DMS53 treated with DMSO at 0.1 percent for 48 hours (cell line): ENCODE measurements at regions not wholly inside any gene's neighbourhood (a gene's known extent, or its start where the extent isn't known, plus 50 kb on each side); places are given as distances from the start of the nearest gene placed in this dataset.

ENCODE experiments used
- DNase-seq: peaks from one replicate; lab custom pipeline; 2025; ENCODE audit not compliant: unreplicated experiment; lab: John Stamatoyannopoulos, UW

GRCh38 chr12:92089559-92089958 lies 56.1 kb downstream of the BTG1 start:
- no peak for DNase-seq

- DNase-seq: no peak
Observed at GRCh38 chr12:92088805-92089204, 56.8 kb downstream of the BTG1 start.

- no peak for DNase-seq
Observed at GRCh38 chr12:92085736-92086040, 60.0 kb downstream of the BTG1 start.

GRCh38 chr12:92085040-92085735 lies 60.5 kb downstream of the BTG1 start:
- no peak for DNase-seq

GRCh38 chr12:92080911-92081285 lies 64.7 kb downstream of the BTG1 start:
- DNase-seq: no peak

GRCh38 chr12:92079054-92079385 lies 66.6 kb downstream of the BTG1 start:
- DNase-seq: no peak

- DNase-seq: no peak
Observed at GRCh38 chr12:92078167-92079053, 67.2 kb downstream of the BTG1 start.

- DNase-seq: no peak
Observed at GRCh38 chr12:92077530-92077929, 68.1 kb downstream of the BTG1 start.

GRCh38 chr12:92076101-92076500 lies 69.5 kb downstream of the BTG1 start:
- no peak for DNase-seq

GRCh38 chr12:92075425-92075914 lies 70.2 kb downstream of the BTG1 start:
- DNase-seq: no peak

GRCh38 chr12:92074889-92075288 lies 70.8 kb downstream of the BTG1 start:
- DNase-seq: no peak

GRCh38 chr12:92073094-92073493 lies 72.6 kb downstream of the BTG1 start:
- DNase-seq: no peak

GRCh38 chr12:92072112-92072511 lies 73.5 kb downstream of the BTG1 start:
- DNase-seq: no peak

GRCh38 chr12:92070864-92071445 lies 74.7 kb downstream of the BTG1 start:
- DNase-seq: no peak

GRCh38 chr12:92070054-92070863 lies 75.4 kb downstream of the BTG1 start:
- no peak for DNase-seq

- DNase-seq: peak; percentile 76
Observed at GRCh38 chr12:92068459-92068858, 77.2 kb downstream of the BTG1 start.

GRCh38 chr12:92065639-92066038 lies 80.0 kb downstream of the BTG1 start:
- no peak for DNase-seq

- DNase-seq: peak; percentile 97
Observed at GRCh38 chr12:92065018-92065499, 80.6 kb downstream of the BTG1 start.

GRCh38 chr12:92064422-92064821 lies 81.2 kb downstream of the BTG1 start:
- peak; percentile 81 for DNase-seq

- no peak for DNase-seq
Observed at GRCh38 chr12:92063641-92064040, 82.0 kb downstream of the BTG1 start.
